Subcutaneous abdominal adipose tissue (tissue), 5 donors: ENCODE measurements at regions not wholly inside any gene's neighbourhood (a gene's known extent, or its start where the extent isn't known, plus 50 kb on each side); places are given as distances from the start of the nearest gene placed in this dataset.

Experiments used
- H3K27ac ChIP-seq: one replicate; pipeline ENCODE4 v1.7.0; 2013; ENCODE audit warnings: low read depth, mild to moderate bottlenecking, inconsistent platforms, low read length, moderate library complexity
- H3K27me3 ChIP-seq, 5 donors: one replicate each; pipeline ENCODE4 v1.7.0; 2013; ENCODE audit warnings: low read length in 5 of 5, inconsistent platforms in 1 of 5; ENCODE audit not compliant: control insufficient read depth in 5 of 5, insufficient read depth in 4 of 5
- H3K36me3 ChIP-seq, 5 donors: one replicate each; pipeline ENCODE4 v1.7.0; 2013; ENCODE audit warnings: low read length in 5 of 5; ENCODE audit not compliant: control insufficient read depth in 5 of 5, insufficient read depth in 5 of 5
- H3K4me1 ChIP-seq, 5 donors: one replicate each; pipeline ENCODE4 v1.7.0; 2013; ENCODE audit warnings: low read length in 5 of 5, mild to moderate bottlenecking in 3 of 5, moderate library complexity in 1 of 5; ENCODE audit not compliant: control insufficient read depth in 5 of 5, insufficient read depth in 5 of 5
- H3K4me3 ChIP-seq, 5 donors: one replicate each; pipeline ENCODE4 v1.7.0; 2013; ENCODE audit warnings: low read length in 5 of 5, low read depth in 1 of 5
- H3K9ac ChIP-seq, 5 donors: one replicate each; pipeline ENCODE4 v1.7.0; 2013; ENCODE audit warnings: low read length in 5 of 5, mild to moderate bottlenecking in 4 of 5, moderate library complexity in 3 of 5
- H3K9me3 ChIP-seq, 5 donors: one replicate each; pipeline ENCODE4 v1.7.0; 2013; ENCODE audit warnings: low read length in 5 of 5; ENCODE audit not compliant: control insufficient read depth in 5 of 5
- donor health status: healthy.
- donor health status: healthy.
- donor health status: healthy.
- donor health status: healthy.
- donor health status: healthy.

GRCh38 chr14:104362761-104363605, 216.6 kb upstream of the C14orf180 start:
- H3K27me3 ChIP-seq = peaks cover 12 to 30% (median 25%) of the 10 kb centered on the region in 5 donors
- H3K9ac ChIP-seq = no peak overlapping the region

GRCh38 chr14:104363891-104364760, 215.4 kb upstream of the C14orf180 start:
- H3K9me3 ChIP-seq = peaks cover 0 to 3% (median 0%) of the 10 kb centered on the region in 5 donors
- no peak overlapping the region for H3K4me3 ChIP-seq
- no peak overlapping the region for H3K27ac ChIP-seq
- H3K4me1 ChIP-seq = peaks cover 0 to 2% (median 0%) of the 10 kb centered on the region in 5 donors
- H3K27me3 ChIP-seq = peaks cover 18 to 37% (median 31%) of the 10 kb centered on the region in 5 donors
- no peak overlapping the region for H3K9ac ChIP-seq
- H3K36me3 ChIP-seq = no peaks in the 10 kb centered on the region

More at GRCh38 chr14:104362761-104363605, 216.6 kb upstream of the C14orf180 start:
- Histone ChIP-seq H3K4me1 (peaks cover 0 to 2% (median 0%) of the 10 kb centered on the region in 5 donors), H3K27ac (no peak overlapping the region), H3K9me3 (peaks cover 0 to 3% (median 0%) of the 10 kb centered on the region in 5 donors), H3K36me3 (no peaks in the 10 kb centered on the region), H3K4me3 (no peak overlapping the region)

GRCh38 chr14:104364830-104365229, 214.7 kb upstream of the C14orf180 start:
- Histone ChIP-seq H3K27ac (no peak overlapping the region), H3K27me3 (peaks cover 19 to 35% (median 28%) of the 10 kb centered on the region in 5 donors), H3K4me3 (no peak overlapping the region), H3K36me3 (no peaks in the 10 kb centered on the region), H3K9me3 (peaks cover 0 to 3% (median 0%) of the 10 kb centered on the region in 5 donors), H3K9ac (no peak overlapping the region), H3K4me1 (peaks cover 0 to 2% (median 0%) of the 10 kb centered on the region in 5 donors)

GRCh38 chr14:104366931-104367865, 212.4 kb upstream of the C14orf180 start:
- Histone ChIP-seq H3K9me3 (peaks cover 0 to 12% (median 3%) of the 10 kb centered on the region in 5 donors), H3K4me3 (no peak overlapping the region), H3K27ac (no peak overlapping the region), H3K27me3 (peaks cover 14 to 35% (median 20%) of the 10 kb centered on the region in 5 donors), H3K4me1 (peaks cover 0 to 2% (median 0%) of the 10 kb centered on the region in 5 donors), H3K9ac (no peak overlapping the region), H3K36me3 (no peaks in the 10 kb centered on the region)

- H3K27me3 ChIP-seq = peaks cover 14 to 29% (median 17%) of the 10 kb centered on the region in 5 donors
- peaks cover 0 to 2% (median 0%) of the 10 kb centered on the region in 5 donors for H3K4me1 ChIP-seq
- peaks cover 0 to 13% (median 3%) of the 10 kb centered on the region in 5 donors for H3K9me3 ChIP-seq
- H3K36me3 ChIP-seq = no peaks in the 10 kb centered on the region
- H3K9ac ChIP-seq = no peak overlapping the region
- no peak overlapping the region for H3K4me3 ChIP-seq
- H3K27ac ChIP-seq = no peak overlapping the region
Measured at GRCh38 chr14:104367866-104368750, 211.5 kb upstream of the C14orf180 start.

GRCh38 chr14:104368751-104369100, 210.8 kb upstream of the C14orf180 start:
- Histone ChIP-seq H3K4me3 (no peak overlapping the region), H3K9ac (no peak overlapping the region), H3K36me3 (no peaks in the 10 kb centered on the region), H3K9me3 (peaks cover 0 to 13% (median 3%) of the 10 kb centered on the region in 5 donors), H3K27me3 (peaks cover 11 to 27% (median 15%) of the 10 kb centered on the region in 5 donors), H3K27ac (no peak overlapping the region), H3K4me1 (peaks cover 0 to 2% (median 0%) of the 10 kb centered on the region in 5 donors)

- H3K9me3 ChIP-seq = peaks cover 0 to 13% (median 3%) of the 10 kb centered on the region in 5 donors
- H3K27ac ChIP-seq = no peak overlapping the region
- H3K9ac ChIP-seq = no peak overlapping the region
- no peaks in the 10 kb centered on the region for H3K36me3 ChIP-seq
- H3K4me3 ChIP-seq = no peak overlapping the region
- peaks cover 0 to 2% (median 0%) of the 10 kb centered on the region in 5 donors for H3K4me1 ChIP-seq
- peaks cover 7 to 25% (median 15%) of the 10 kb centered on the region in 5 donors for H3K27me3 ChIP-seq
Measured at GRCh38 chr14:104369208-104369607, 210.4 kb upstream of the C14orf180 start.

- Histone ChIP-seq H3K27ac (no peak overlapping the region), H3K27me3 (peaks cover 7 to 25% (median 18%) of the 10 kb centered on the region in 5 donors), H3K36me3 (no peaks in the 10 kb centered on the region), H3K4me1 (peaks cover 0 to 2% (median 0%) of the 10 kb centered on the region in 5 donors), H3K9ac (no peak overlapping the region), H3K9me3 (peaks cover 0 to 13% (median 3%) of the 10 kb centered on the region in 5 donors), H3K4me3 (no peak overlapping the region)
Measured at GRCh38 chr14:104370256-104370870, 209.2 kb upstream of the C14orf180 start.
